Smooth muscle cell (in vitro differentiated cells): ENCODE measurements at regions not wholly inside any gene's neighbourhood (a gene's known extent, or its start where the extent isn't known, plus 50 kb on each side); places are given as distances from the start of the nearest gene placed in this dataset.

Experiments used
- DNase-seq: peaks from one replicate; lab custom pipeline; 2025; ENCODE audit not compliant: unreplicated experiment; lab: John Stamatoyannopoulos, UW
- H2AFZ ChIP-seq: fragments of 200-600 bp; sonication (generic); 2 replicates; pipeline ENCODE4 v1.6.0; 2016; ENCODE audit warnings: antibody characterized with exemption, low read depth, mild to moderate bottlenecking
- H3F3A ChIP-seq: fragments of 200-600 bp; sonication (generic); 2 replicates; pipeline ENCODE4 v1.6.0; 2017; ENCODE audit warnings: antibody characterized with exemption, low read depth
- H3K27ac ChIP-seq: fragments of 200-600 bp; sonication (generic); 2 replicates; pipeline ENCODE4 v1.5.1; 2016; ENCODE audit warnings: low read depth, mild to moderate bottlenecking
- H3K27me3 ChIP-seq: fragments of 200-600 bp; sonication (generic); 2 replicates; pipeline ENCODE4 v1.6.1; 2016; ENCODE audit warnings: low read depth, mild to moderate bottlenecking
- H3K36me3 ChIP-seq: fragments of 200-600 bp; sonication (generic); 2 replicates; pipeline ENCODE4 v1.5.1; 2016; ENCODE audit warnings: low read depth
- H3K4me1 ChIP-seq: fragments of 200-600 bp; sonication (generic); 2 replicates; pipeline ENCODE4 v1.5.1; 2016; ENCODE audit warnings: low read depth
- H3K4me2 ChIP-seq: fragments of 200-600 bp; sonication (generic); 2 replicates; pipeline ENCODE4 v1.6.0; 2016; ENCODE audit warnings: mild to moderate bottlenecking
- H3K4me3 ChIP-seq: fragments of 200-600 bp; sonication (generic); 2 replicates; pipeline ENCODE4 v1.5.1; 2016; ENCODE audit warnings: mild to moderate bottlenecking
- H3K79me2 ChIP-seq: fragments of 200-600 bp; sonication (generic); 2 replicates; pipeline ENCODE4 v1.6.0; 2016; ENCODE audit warnings: low read depth, mild to moderate bottlenecking
- H3K9ac ChIP-seq: fragments of 200-600 bp; sonication (generic); 2 replicates; pipeline ENCODE4 v1.6.0; 2016; ENCODE audit warnings: low read depth
- H3K9me3 ChIP-seq: fragments of 200-600 bp; sonication (generic); replicated peaks from 2 replicates; pipeline ENCODE4 v1.5.1; 2016; ENCODE audit warnings: low read depth
- H4K20me1 ChIP-seq: fragments of 200-600 bp; sonication (generic); 2 replicates; pipeline ENCODE4 v1.6.0; 2016; ENCODE audit warnings: low read depth
- CTCF ChIP-seq: fragments of 200-600 bp; sonication (generic); IDR thresholded peaks from 2 replicates; pipeline ENCODE4 v1.5.1; 2017; ENCODE audit warnings: borderline replicate concordance, mild to moderate bottlenecking, antibody characterized with exemption; ENCODE audit not compliant: insufficient read depth, poor library complexity, severe bottlenecking
- WGBS: methylation state at CpG from one replicate; pipeline ENCODE4 v1.1.7; 2016; ENCODE audit warnings: low lambda C conversion rate; 5-methylcytosine and 5-hydroxymethylcytosine counted together

- no peaks in the 10 kb centered on the region for H3F3A ChIP-seq
- no peaks in the 10 kb centered on the region for H3K9me3 ChIP-seq
- no peaks in the 10 kb centered on the region for H3K79me2 ChIP-seq
- no peak overlapping the region for H3K4me2 ChIP-seq
- no peaks in the 10 kb centered on the region for H4K20me1 ChIP-seq
- no peak for TF ChIP-seq CTCF
- no peak overlapping the region for H2AFZ ChIP-seq
- no peak overlapping the region for H3K4me3 ChIP-seq
- no peaks in the 10 kb centered on the region for H3K36me3 ChIP-seq
- 95% methylated on average over 6 of the region's 6 CpGs for WGBS
- no peaks in the 10 kb centered on the region for H3K4me1 ChIP-seq
- no peak for DNase-seq
- H3K27ac ChIP-seq, result no peak overlapping the region
- H3K27me3 ChIP-seq, result no peaks in the 10 kb centered on the region
- no peak overlapping the region for H3K9ac ChIP-seq
Observed at GRCh38 chr1:5781079-5781478, 211.1 kb downstream of the NPHP4 start.

GRCh38 chr1:5780324-5780716, 211.9 kb downstream of the NPHP4 start:
- no peaks in the 10 kb centered on the region for H4K20me1 ChIP-seq
- H3K4me3 ChIP-seq, result no peak overlapping the region
- no peak overlapping the region for H2AFZ ChIP-seq
- 90% methylated on average over 4 of the region's 4 CpGs for WGBS
- H3K9ac ChIP-seq, result no peak overlapping the region
- H3K4me1 ChIP-seq, result no peaks in the 10 kb centered on the region
- H3K27me3 ChIP-seq, result no peaks in the 10 kb centered on the region
- H3K79me2 ChIP-seq, result no peaks in the 10 kb centered on the region
- no peak overlapping the region for H3K4me2 ChIP-seq
- H3K27ac ChIP-seq, result no peak overlapping the region
- no peak for DNase-seq
- no peak for TF ChIP-seq CTCF
- H3K36me3 ChIP-seq, result no peaks in the 10 kb centered on the region
- H3K9me3 ChIP-seq, result no peaks in the 10 kb centered on the region
- no peaks in the 10 kb centered on the region for H3F3A ChIP-seq

- Histone ChIP-seq H3K27ac (no peak overlapping the region), H3K9ac (no peak overlapping the region), H3K4me1 (no peaks in the 10 kb centered on the region), H3K4me2 (no peak overlapping the region), H3K36me3 (no peaks in the 10 kb centered on the region), H3K9me3 (no peaks in the 10 kb centered on the region), H2AFZ (no peak overlapping the region), H3K4me3 (no peak overlapping the region), H3K79me2 (no peaks in the 10 kb centered on the region), H3F3A (no peaks in the 10 kb centered on the region), H3K27me3 (no peaks in the 10 kb centered on the region), H4K20me1 (no peaks in the 10 kb centered on the region)
- 87% methylated on average over 24 of the region's 24 CpGs for WGBS
- no peak for TF ChIP-seq CTCF
- no peak for DNase-seq
Observed at GRCh38 chr1:5779608-5780323, 212.5 kb downstream of the NPHP4 start.

DNA sequence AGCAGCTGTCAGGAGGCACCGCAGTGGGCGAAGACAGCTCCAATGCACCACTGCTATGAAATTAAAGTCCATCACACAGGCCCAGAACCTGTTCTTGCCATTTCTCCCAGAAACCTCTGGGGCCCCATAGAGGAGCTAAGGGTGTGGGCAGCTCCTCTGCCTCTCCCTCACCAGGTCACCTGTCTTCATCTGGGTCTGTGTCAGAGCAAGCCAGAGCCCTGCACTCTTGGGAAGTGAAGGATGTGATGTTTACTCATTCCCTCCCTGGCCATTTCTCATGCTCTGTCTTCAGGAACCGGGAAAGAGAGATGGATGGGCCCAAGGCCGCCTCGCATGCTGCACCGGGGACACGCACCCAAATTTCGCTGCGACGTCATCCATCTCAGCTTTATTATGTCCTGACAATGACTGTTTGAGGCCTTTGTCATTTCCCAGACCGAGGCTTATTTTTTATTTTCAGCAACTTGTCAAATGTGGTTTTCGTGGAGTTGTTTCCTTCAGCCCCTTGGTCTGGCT, 216.1 kb downstream of the NPHP4 start:
- H3F3A ChIP-seq, result no peaks in the 10 kb centered on the region
- H3K4me1 ChIP-seq, result peaks cover under 1% of the 10 kb centered on the region
- no peaks in the 10 kb centered on the region for H4K20me1 ChIP-seq
- no peaks in the 10 kb centered on the region for H3K36me3 ChIP-seq
- no peak overlapping the region for H3K9ac ChIP-seq
- no peak for TF ChIP-seq CTCF
- no peak overlapping the region for H3K27ac ChIP-seq
- DNase-seq, result no peak
- no peaks in the 10 kb centered on the region for H3K9me3 ChIP-seq
- WGBS, result 95% methylated on average over 12 of the region's 12 CpGs
- no peaks in the 10 kb centered on the region for H3K79me2 ChIP-seq
- H3K27me3 ChIP-seq, result no peaks in the 10 kb centered on the region
- no peak overlapping the region for H3K4me2 ChIP-seq
- no peak overlapping the region for H2AFZ ChIP-seq
- H3K4me3 ChIP-seq, result no peak overlapping the region
